HL-60 (cell line): ENCODE measurements at regions not wholly inside any gene's neighbourhood (a gene's known extent, or its start where the extent isn't known, plus 50 kb on each side); places are given as distances from the start of the nearest gene placed in this dataset.
"Not testable (repeated sequence)": the region's sequence is repeated elsewhere in the genome, so short reads cannot be mapped to it uniquely, and the experiment has no call there.

Experiments
- DNase-seq, 2 experiments: peaks; one replicate each; pipeline ENCODE4 v3.0.0-alpha.2; 2010 to 2020; ENCODE audit warnings: low read depth in 1 of 2, low spot score in 1 of 2
- H3K27ac ChIP-seq: fragments of 250-450 bp; sonication (Bioruptor Pico); replicated peaks from 2 replicates; pipeline ENCODE4 v1.5.1; 2020; ENCODE audit warnings: mild to moderate bottlenecking, moderate library complexity
- H3K27me3 ChIP-seq: fragments of 250-450 bp; sonication (Bioruptor Pico); 2 replicates; pipeline ENCODE4 v1.5.1; 2021; ENCODE audit warnings: mild to moderate bottlenecking, moderate library complexity; ENCODE audit not compliant: insufficient read depth, poor library complexity, severe bottlenecking
- H3K4me3 ChIP-seq: replicated peaks from 2 replicates; pipeline ENCODE4 v1.5.1; 2011; ENCODE audit warnings: mild to moderate bottlenecking, control low read depth, low read length; ENCODE audit not compliant: insufficient read depth
- CTCF ChIP-seq: IDR thresholded peaks from one replicate; pipeline ENCODE4 v1.5.1; 2011; ENCODE audit warnings: low read length, control low read depth, inconsistent platforms; ENCODE audit not compliant: insufficient read depth
- GABPA ChIP-seq: IDR thresholded peaks from 2 replicates; pipeline ENCODE4 v1.6.1; 2012; ENCODE audit warnings: low read depth
- POLR2AphosphoS5 ChIP-seq: IDR thresholded peaks from 2 replicates; pipeline ENCODE4 v1.6.1; 2012; ENCODE audit warnings: low read depth
- REST ChIP-seq: IDR thresholded peaks from 2 replicates; pipeline ENCODE4 v1.6.1; 2012; ENCODE audit warnings: low read depth; ENCODE audit not compliant: insufficient replicate concordance
- SPI1 ChIP-seq: IDR thresholded peaks from 2 replicates; pipeline ENCODE4 v1.6.1; 2012; ENCODE audit warnings: low read depth, mild to moderate bottlenecking, borderline replicate concordance

GRCh38 chr6:164962805-164963204 is 346.6 kb downstream of the C6orf118 start:
- Histone ChIP-seq H3K27ac (no peak overlapping the region), H3K4me3 (no peak overlapping the region), H3K27me3 (no peaks in the 10 kb centered on the region)
- no peak for TF ChIP-seq POLR2AphosphoS5
- TF ChIP-seq SPI1, result no peak
- TF ChIP-seq GABPA, result no peak
- no peak for TF ChIP-seq REST
- TF ChIP-seq CTCF, result no peak
- DNase-seq, result no peak

GRCh38 chr6:164947164-164947563 is 362.2 kb downstream of the C6orf118 start:
- Histone ChIP-seq H3K4me3 (no peak overlapping the region), H3K27me3 (no peaks in the 10 kb centered on the region), H3K27ac (no peak overlapping the region)
- TF ChIP-seq REST (no peak), SPI1 (no peak), GABPA (no peak), POLR2AphosphoS5 (no peak), CTCF (no peak)
- no peak for DNase-seq

GRCh38 chr6:164942271-164942670 is 367.1 kb downstream of the C6orf118 start:
- DNase-seq, result no peak
- no peaks in the 10 kb centered on the region for H3K27me3 ChIP-seq
- TF ChIP-seq CTCF (no peak), REST (no peak), SPI1 (no peak), POLR2AphosphoS5 (no peak), GABPA (no peak)

GRCh38 chr6:164933238-164933794 is 376.1 kb downstream of the C6orf118 start:
- not testable (repeated sequence) for DNase-seq, H3K4me3 ChIP-seq, H3K27ac ChIP-seq, H3K27me3 ChIP-seq

More at GRCh38 chr6:164942271-164942670, 367.1 kb downstream of the C6orf118 start:
- H3K27ac ChIP-seq, result no peak overlapping the region
- no peak overlapping the region for H3K4me3 ChIP-seq
